ENCODE measurements at regions not wholly inside any gene's neighbourhood (a gene's known extent, or its start where the extent isn't known, plus 50 kb on each side); places are given as distances from the start of the nearest gene placed in this dataset.

DNA sequence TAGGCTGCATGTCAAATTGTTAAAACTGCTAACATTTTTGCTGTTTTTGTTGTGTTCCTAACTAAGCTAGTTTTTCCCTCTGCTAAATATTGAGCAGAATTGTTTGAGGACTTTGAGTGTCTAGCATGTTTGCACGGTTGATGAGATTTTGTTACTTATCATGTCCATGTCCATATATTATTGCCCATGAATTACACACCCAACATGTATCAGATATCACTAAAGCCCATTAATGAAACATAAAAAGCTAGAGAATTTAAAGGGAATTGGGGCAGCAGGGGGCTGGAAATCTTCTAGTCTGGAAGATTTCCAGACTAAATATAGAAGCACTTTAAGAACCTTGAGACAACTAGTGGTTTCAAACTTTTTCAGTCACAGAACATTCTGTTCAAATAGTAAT, 197.7 kb downstream of the SNX10 start:
- TF ChIP-seq, protein P1, sequence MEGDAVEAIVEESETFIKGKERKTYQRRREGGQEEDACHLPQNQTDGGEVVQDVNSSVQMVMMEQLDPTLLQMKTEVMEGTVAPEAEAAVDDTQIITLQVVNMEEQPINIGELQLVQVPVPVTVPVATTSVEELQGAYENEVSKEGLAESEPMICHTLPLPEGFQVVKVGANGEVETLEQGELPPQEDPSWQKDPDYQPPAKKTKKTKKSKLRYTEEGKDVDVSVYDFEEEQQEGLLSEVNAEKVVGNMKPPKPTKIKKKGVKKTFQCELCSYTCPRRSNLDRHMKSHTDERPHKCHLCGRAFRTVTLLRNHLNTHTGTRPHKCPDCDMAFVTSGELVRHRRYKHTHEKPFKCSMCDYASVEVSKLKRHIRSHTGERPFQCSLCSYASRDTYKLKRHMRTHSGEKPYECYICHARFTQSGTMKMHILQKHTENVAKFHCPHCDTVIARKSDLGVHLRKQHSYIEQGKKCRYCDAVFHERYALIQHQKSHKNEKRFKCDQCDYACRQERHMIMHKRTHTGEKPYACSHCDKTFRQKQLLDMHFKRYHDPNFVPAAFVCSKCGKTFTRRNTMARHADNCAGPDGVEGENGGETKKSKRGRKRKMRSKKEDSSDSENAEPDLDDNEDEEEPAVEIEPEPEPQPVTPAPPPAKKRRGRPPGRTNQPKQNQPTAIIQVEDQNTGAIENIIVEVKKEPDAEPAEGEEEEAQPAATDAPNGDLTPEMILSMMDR (conservative IDR thresholded peaks at IDR 0.05 in 1 of 2, IDR thresholded peaks at IDR 0.05 in 1 of 2; ENCODE audit: low read depth in 1 of 2, low read length in 2 of 2), result no peak
- no peak for TF ChIP-seq EZH2 (IDR thresholded peaks at IDR 0.05; ENCODE audit: low read length, missing control alignments)
